GM23338 (cell line): ENCODE measurements at regions not wholly inside any gene's neighbourhood (a gene's known extent, or its start where the extent isn't known, plus 50 kb on each side); places are given as distances from the start of the nearest gene placed in this dataset.

ENCODE experiments used
- ATAC-seq: fragments of 200-7000 bp; cut with Tn5 transposase; 3 replicates; pipeline ENCODE4 v1.9.1; 2020
- DNase-seq: peaks from one replicate; pipeline ENCODE4 v3.0.0-alpha.2; 2015; ENCODE audit warnings: low spot score
- H2AFZ ChIP-seq: fragments of 200-600 bp; sonication (generic); 2 replicates; pipeline ENCODE4 v1.8.0; 2016; ENCODE audit warnings: antibody characterized with exemption, mild to moderate bottlenecking, moderate library complexity
- H3F3A ChIP-seq: fragments of 200-600 bp; sonication (generic); replicated peaks from 2 replicates; pipeline ENCODE4 v1.8.0; 2017; ENCODE audit warnings: antibody characterized with exemption, mixed run types, low read depth
- H3K27ac ChIP-seq: fragments of 200-600 bp; sonication (generic); 2 replicates; pipeline ENCODE4 v1.6.1; 2016; ENCODE audit warnings: low read depth
- H3K27me3 ChIP-seq: fragments of 200-600 bp; sonication (generic); 2 replicates; pipeline ENCODE4 v1.8.0; 2016; ENCODE audit warnings: mild to moderate bottlenecking, mixed run types, moderate library complexity; ENCODE audit not compliant: insufficient read depth
- H3K36me3 ChIP-seq: fragments of 200-600 bp; sonication (generic); 2 replicates; pipeline ENCODE4 v1.8.0; 2016; ENCODE audit warnings: mild to moderate bottlenecking; ENCODE audit not compliant: insufficient read depth
- H3K4me1 ChIP-seq: fragments of 200-600 bp; sonication (generic); 2 replicates; pipeline ENCODE4 v1.8.0; 2016; ENCODE audit warnings: mild to moderate bottlenecking, moderate library complexity; ENCODE audit not compliant: insufficient read depth
- H3K4me2 ChIP-seq: fragments of 200-600 bp; sonication (generic); 2 replicates; pipeline ENCODE4 v1.7.1; 2017; ENCODE audit warnings: mixed run types
- H3K4me3 ChIP-seq: fragments of 200-600 bp; sonication (generic); 2 replicates; pipeline ENCODE4 v1.6.1; 2016; ENCODE audit warnings: mixed run types
- H3K79me2 ChIP-seq: fragments of 200-600 bp; sonication (generic); replicated peaks from 2 replicates; pipeline ENCODE4 v1.8.0; 2017; ENCODE audit warnings: mild to moderate bottlenecking; ENCODE audit not compliant: insufficient read depth
- H3K9me2 ChIP-seq: fragments of 200-600 bp; sonication (generic); 2 replicates; pipeline ENCODE4 v1.8.0; 2017; ENCODE audit not compliant: insufficient read depth
- H4K20me1 ChIP-seq: fragments of 200-600 bp; sonication (generic); replicated peaks from 2 replicates; pipeline ENCODE4 v1.8.0; 2017; ENCODE audit warnings: mild to moderate bottlenecking; ENCODE audit not compliant: insufficient read depth
- H3K27ac Mint-ChIP-seq: 2 replicates; pipeline ENCODE4 v1.8.0; 2020; ENCODE audit warnings: inconsistent platforms, mild to moderate bottlenecking, moderate library complexity, mixed read lengths
- H3K27me3 Mint-ChIP-seq: 3 replicates; pipeline ENCODE4 v1.8.0; 2022; ENCODE audit warnings: low read depth, mild to moderate bottlenecking, moderate library complexity, mixed read lengths, inconsistent platforms; ENCODE audit not compliant: insufficient read depth, poor library complexity
- H3K36me3 Mint-ChIP-seq: 3 replicates; pipeline ENCODE4 v1.8.0; 2021; ENCODE audit warnings: low read depth, mild to moderate bottlenecking, inconsistent platforms, moderate library complexity, mixed read lengths
- H3K4me1 Mint-ChIP-seq: 3 replicates; pipeline ENCODE4 v1.8.0; 2020; ENCODE audit warnings: mild to moderate bottlenecking, inconsistent platforms, mixed read lengths
- H3K4me3 Mint-ChIP-seq: 3 replicates; pipeline ENCODE4 v1.8.0; 2021; ENCODE audit warnings: moderate library complexity, mild to moderate bottlenecking, inconsistent platforms, mixed read lengths
- H3K9me3 Mint-ChIP-seq: 3 replicates; pipeline ENCODE4 v1.8.0; 2020; ENCODE audit warnings: moderate library complexity, mild to moderate bottlenecking, inconsistent platforms, mixed read lengths
- CREB1 ChIP-seq: fragments of 250-450 bp; sonication (Bioruptor Pico); IDR thresholded peaks from 2 replicates; pipeline ENCODE4 v1.5.0; 2020; ENCODE audit warnings: low read depth, mild to moderate bottlenecking, moderate library complexity
- EZH2 ChIP-seq: fragments of 200-600 bp; sonication (generic); IDR thresholded peaks from one replicate; pipeline ENCODE4 v1.8.0; 2017; ENCODE audit warnings: antibody characterized with exemption, mild to moderate bottlenecking, low read depth; ENCODE audit not compliant: unreplicated experiment
- EZH2phosphoT487 ChIP-seq: fragments of 200-600 bp; sonication (generic); IDR thresholded peaks from one replicate; pipeline ENCODE4 v1.8.1; 2018; ENCODE audit warnings: antibody characterized with exemption; ENCODE audit not compliant: unreplicated experiment
- JUNB ChIP-seq: IDR thresholded peaks from one replicate; pipeline ENCODE4 v1.6.1; 2016; ENCODE audit warnings: antibody characterized with exemption; ENCODE audit not compliant: unreplicated experiment
- NANOG ChIP-seq: IDR thresholded peaks from 2 replicates; pipeline ENCODE4 v1.6.1; 2016; ENCODE audit warnings: antibody characterized with exemption, borderline replicate concordance
- POLR2AphosphoS5 ChIP-seq: IDR thresholded peaks from 2 replicates; pipeline ENCODE4 v1.6.1; 2016; ENCODE audit warnings: antibody characterized with exemption, low read depth
- STAT1 ChIP-seq: IDR thresholded peaks from one replicate; pipeline ENCODE4 v1.6.1; 2016; ENCODE audit warnings: antibody characterized with exemption; ENCODE audit not compliant: unreplicated experiment
- ZNF114 ChIP-seq: fragments of 250-450 bp; sonication (Bioruptor Pico); IDR thresholded peaks from 2 replicates; pipeline ENCODE4 v1.5.0; 2020; ENCODE audit warnings: mild to moderate bottlenecking, moderate library complexity
- ZNF331 ChIP-seq: fragments of 250-450 bp; sonication (Bioruptor Pico); IDR thresholded peaks from 2 replicates; pipeline ENCODE4 v1.5.0; 2020; ENCODE audit warnings: low read depth, mild to moderate bottlenecking, moderate library complexity
- TF ChIP-seq, protein P1 (sequence below): fragments of 250-450 bp; sonication (Bioruptor Pico); IDR thresholded peaks from 2 replicates; pipeline ENCODE4 v1.5.0; 2020; ENCODE audit warnings: mild to moderate bottlenecking, moderate library complexity
- TF ChIP-seq, protein P2 (sequence below): IDR thresholded peaks from one replicate; pipeline ENCODE4 v1.6.1; 2018; ENCODE audit warnings: antibody characterized with exemption; ENCODE audit not compliant: unreplicated experiment
- TF ChIP-seq, protein P3 (sequence below), 2 experiments: fragments of 200-600 bp in 1 of 2; sonication (generic) in 1 of 2; conservative IDR thresholded peaks; 2 replicates each; pipeline versions ENCODE4 v1.5.1 to v1.6.1; 2016 to 2017; ENCODE audit warnings: antibody characterized with exemption in 2 of 2, low read depth in 2 of 2, mild to moderate bottlenecking in 2 of 2, moderate library complexity in 1 of 2
- TF ChIP-seq, protein P4 (sequence below): IDR thresholded peaks from 2 replicates; pipeline ENCODE4 v1.6.1; 2016; ENCODE audit warnings: antibody characterized with exemption

DNA sequence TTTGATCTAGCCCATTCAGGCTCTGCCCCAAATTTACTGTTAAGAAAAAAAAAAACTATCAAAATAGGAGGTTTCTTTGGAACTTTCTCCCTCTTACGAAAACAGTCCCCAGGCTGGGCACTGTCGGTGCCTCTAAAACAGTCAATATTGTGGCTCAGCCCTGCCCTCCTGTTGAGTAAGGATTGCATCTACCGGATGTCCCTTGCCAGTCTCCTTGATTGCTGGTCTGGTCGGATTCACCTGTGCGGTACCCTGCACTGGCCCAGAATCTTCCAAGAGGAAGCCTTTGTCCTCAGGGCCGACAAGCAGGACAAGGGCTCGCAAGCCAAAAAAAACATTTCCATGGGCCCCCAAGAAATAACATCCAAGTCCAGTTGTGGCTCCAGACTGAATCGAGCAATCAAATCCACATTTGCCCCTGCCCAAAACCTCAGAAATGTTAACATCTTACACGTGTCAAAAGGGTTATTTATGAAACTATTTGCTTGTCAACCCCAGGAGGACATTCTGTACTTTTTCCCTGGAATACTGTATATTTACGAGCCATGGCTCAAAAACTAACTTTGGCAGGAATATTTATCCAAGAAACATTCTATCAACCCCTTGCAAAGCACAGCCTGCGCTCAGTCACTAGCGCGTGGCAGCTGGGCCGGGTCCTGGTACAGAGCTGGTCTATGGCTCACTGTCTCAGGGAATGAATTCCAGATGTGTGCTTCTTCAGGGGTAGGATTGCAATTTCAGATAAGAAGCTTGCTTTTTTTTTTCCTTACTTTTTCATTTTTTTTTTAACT, 129.2 kb upstream of the ADRA1B start:
- peaks cover 8% of the 10 kb centered on the region; the same call in 1 of the 2 replicates for H3K4me1 ChIP-seq
- Mint-ChIP-seq H3K27ac (peak overlapping the region; percentile 29; the same call in 1 of the 2 replicates), H3K36me3 (no peaks in the 10 kb centered on the region), H3K27me3 (peaks cover 6% of the 10 kb centered on the region), H3K4me3 (no peak overlapping the region), H3K9me3 (no peaks in the 10 kb centered on the region), H3K4me1 (peaks cover 13% of the 10 kb centered on the region; the same call in 2 of the 3 replicates)
- no peak for TF ChIP-seq CREB1
- no peak for TF ChIP-seq EZH2phosphoT487
- TF ChIP-seq ZNF114 (CRISPR knock-in tag): no peak
- TF ChIP-seq, protein P1, sequence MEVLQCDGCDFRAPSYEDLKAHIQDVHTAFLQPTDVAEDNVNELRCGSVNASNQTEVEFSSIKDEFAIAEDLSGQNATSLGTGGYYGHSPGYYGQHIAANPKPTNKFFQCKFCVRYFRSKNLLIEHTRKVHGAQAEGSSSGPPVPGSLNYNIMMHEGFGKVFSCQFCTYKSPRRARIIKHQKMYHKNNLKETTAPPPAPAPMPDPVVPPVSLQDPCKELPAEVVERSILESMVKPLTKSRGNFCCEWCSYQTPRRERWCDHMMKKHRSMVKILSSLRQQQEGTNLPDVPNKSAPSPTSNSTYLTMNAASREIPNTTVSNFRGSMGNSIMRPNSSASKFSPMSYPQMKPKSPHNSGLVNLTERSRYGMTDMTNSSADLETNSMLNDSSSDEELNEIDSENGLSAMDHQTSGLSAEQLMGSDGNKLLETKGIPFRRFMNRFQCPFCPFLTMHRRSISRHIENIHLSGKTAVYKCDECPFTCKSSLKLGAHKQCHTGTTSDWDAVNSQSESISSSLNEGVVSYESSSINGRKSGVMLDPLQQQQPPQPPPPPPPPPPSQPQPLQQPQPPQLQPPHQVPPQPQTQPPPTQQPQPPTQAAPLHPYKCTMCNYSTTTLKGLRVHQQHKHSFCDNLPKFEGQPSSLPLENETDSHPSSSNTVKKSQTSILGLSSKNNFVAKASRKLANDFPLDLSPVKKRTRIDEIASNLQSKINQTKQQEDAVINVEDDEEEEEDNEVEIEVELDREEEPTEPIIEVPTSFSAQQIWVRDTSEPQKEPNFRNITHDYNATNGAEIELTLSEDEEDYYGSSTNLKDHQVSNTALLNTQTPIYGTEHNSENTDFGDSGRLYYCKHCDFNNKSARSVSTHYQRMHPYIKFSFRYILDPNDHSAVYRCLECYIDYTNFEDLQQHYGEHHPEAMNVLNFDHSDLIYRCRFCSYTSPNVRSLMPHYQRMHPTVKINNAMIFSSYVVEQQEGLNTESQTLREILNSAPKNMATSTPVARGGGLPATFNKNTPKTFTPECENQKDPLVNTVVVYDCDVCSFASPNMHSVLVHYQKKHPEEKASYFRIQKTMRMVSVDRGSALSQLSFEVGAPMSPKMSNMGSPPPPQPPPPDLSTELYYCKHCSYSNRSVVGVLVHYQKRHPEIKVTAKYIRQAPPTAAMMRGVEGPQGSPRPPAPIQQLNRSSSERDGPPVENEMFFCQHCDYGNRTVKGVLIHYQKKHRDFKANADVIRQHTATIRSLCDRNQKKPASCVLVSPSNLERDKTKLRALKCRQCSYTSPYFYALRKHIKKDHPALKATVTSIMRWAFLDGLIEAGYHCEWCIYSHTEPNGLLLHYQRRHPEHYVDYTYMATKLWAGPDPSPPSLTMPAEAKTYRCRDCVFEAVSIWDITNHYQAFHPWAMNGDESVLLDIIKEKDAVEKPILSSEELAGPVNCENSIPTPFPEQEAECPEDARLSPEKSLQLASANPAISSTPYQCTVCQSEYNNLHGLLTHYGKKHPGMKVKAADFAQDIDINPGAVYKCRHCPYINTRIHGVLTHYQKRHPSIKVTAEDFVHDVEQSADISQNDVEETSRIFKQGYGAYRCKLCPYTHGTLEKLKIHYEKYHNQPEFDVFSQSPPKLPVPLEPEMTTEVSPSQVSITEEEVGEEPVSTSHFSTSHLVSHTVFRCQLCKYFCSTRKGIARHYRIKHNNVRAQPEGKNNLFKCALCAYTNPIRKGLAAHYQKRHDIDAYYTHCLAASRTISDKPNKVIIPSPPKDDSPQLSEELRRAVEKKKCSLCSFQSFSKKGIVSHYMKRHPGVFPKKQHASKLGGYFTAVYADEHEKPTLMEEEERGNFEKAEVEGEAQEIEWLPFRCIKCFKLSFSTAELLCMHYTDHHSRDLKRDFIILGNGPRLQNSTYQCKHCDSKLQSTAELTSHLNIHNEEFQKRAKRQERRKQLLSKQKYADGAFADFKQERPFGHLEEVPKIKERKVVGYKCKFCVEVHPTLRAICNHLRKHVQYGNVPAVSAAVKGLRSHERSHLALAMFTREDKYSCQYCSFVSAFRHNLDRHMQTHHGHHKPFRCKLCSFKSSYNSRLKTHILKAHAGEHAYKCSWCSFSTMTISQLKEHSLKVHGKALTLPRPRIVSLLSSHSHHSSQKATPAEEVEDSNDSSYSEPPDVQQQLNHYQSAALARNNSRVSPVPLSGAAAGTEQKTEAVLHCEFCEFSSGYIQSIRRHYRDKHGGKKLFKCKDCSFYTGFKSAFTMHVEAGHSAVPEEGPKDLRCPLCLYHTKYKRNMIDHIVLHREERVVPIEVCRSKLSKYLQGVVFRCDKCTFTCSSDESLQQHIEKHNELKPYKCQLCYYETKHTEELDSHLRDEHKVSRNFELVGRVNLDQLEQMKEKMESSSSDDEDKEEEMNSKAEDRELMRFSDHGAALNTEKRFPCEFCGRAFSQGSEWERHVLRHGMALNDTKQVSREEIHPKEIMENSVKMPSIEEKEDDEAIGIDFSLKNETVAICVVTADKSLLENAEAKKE (CRISPR knock-in tag): no peak
- no peak for TF ChIP-seq EZH2
- TF ChIP-seq, protein P2, sequence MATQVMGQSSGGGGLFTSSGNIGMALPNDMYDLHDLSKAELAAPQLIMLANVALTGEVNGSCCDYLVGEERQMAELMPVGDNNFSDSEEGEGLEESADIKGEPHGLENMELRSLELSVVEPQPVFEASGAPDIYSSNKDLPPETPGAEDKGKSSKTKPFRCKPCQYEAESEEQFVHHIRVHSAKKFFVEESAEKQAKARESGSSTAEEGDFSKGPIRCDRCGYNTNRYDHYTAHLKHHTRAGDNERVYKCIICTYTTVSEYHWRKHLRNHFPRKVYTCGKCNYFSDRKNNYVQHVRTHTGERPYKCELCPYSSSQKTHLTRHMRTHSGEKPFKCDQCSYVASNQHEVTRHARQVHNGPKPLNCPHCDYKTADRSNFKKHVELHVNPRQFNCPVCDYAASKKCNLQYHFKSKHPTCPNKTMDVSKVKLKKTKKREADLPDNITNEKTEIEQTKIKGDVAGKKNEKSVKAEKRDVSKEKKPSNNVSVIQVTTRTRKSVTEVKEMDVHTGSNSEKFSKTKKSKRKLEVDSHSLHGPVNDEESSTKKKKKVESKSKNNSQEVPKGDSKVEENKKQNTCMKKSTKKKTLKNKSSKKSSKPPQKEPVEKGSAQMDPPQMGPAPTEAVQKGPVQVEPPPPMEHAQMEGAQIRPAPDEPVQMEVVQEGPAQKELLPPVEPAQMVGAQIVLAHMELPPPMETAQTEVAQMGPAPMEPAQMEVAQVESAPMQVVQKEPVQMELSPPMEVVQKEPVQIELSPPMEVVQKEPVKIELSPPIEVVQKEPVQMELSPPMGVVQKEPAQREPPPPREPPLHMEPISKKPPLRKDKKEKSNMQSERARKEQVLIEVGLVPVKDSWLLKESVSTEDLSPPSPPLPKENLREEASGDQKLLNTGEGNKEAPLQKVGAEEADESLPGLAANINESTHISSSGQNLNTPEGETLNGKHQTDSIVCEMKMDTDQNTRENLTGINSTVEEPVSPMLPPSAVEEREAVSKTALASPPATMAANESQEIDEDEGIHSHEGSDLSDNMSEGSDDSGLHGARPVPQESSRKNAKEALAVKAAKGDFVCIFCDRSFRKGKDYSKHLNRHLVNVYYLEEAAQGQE: no peak
- TF ChIP-seq POLR2AphosphoS5: no peak
- TF ChIP-seq ZNF331 (CRISPR knock-in tag): no peak
- TF ChIP-seq JUNB: no peak
- TF ChIP-seq, protein P3, sequence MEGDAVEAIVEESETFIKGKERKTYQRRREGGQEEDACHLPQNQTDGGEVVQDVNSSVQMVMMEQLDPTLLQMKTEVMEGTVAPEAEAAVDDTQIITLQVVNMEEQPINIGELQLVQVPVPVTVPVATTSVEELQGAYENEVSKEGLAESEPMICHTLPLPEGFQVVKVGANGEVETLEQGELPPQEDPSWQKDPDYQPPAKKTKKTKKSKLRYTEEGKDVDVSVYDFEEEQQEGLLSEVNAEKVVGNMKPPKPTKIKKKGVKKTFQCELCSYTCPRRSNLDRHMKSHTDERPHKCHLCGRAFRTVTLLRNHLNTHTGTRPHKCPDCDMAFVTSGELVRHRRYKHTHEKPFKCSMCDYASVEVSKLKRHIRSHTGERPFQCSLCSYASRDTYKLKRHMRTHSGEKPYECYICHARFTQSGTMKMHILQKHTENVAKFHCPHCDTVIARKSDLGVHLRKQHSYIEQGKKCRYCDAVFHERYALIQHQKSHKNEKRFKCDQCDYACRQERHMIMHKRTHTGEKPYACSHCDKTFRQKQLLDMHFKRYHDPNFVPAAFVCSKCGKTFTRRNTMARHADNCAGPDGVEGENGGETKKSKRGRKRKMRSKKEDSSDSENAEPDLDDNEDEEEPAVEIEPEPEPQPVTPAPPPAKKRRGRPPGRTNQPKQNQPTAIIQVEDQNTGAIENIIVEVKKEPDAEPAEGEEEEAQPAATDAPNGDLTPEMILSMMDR (conservative IDR thresholded peaks at IDR 0.05; ENCODE audit: low read depth in 2 of 2): no peak
- TF ChIP-seq, protein P4, sequence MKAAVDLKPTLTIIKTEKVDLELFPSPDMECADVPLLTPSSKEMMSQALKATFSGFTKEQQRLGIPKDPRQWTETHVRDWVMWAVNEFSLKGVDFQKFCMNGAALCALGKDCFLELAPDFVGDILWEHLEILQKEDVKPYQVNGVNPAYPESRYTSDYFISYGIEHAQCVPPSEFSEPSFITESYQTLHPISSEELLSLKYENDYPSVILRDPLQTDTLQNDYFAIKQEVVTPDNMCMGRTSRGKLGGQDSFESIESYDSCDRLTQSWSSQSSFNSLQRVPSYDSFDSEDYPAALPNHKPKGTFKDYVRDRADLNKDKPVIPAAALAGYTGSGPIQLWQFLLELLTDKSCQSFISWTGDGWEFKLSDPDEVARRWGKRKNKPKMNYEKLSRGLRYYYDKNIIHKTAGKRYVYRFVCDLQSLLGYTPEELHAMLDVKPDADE: no peak
- no peak for TF ChIP-seq STAT1
- TF ChIP-seq NANOG: no peak
- no peaks in the 10 kb centered on the region for H3K79me2 ChIP-seq
- H3K4me3 ChIP-seq: no peak overlapping the region
- H2AFZ ChIP-seq: peak overlapping the region; percentile 28
- 0 out of 2 replicates have a peak, but pooled peaks cover 3% of the 10 kb centered on the region for H3K9me2 ChIP-seq
- H3K4me2 ChIP-seq: no peak overlapping the region
- no peaks in the 10 kb centered on the region for H3F3A ChIP-seq
- no peaks in the 10 kb centered on the region for H3K36me3 ChIP-seq
- ATAC-seq (no peak), DNase-seq (no peak)
- H4K20me1 ChIP-seq: no peaks in the 10 kb centered on the region
- no peaks in the 10 kb centered on the region for H3K27me3 ChIP-seq
- no peak overlapping the region for H3K27ac ChIP-seq
